Stimulated activated CD4-positive, alpha-beta T cell treated with anti-CD3 and anti-CD28 coated beads, Interleukin-1b, Interleukin-23, amount 100 ng/mL, for 48 hours (primary cell): ENCODE measurements at regions not wholly inside any gene's neighbourhood (a gene's known extent, or its start where the extent isn't known, plus 50 kb on each side); places are given as distances from the start of the nearest gene placed in this dataset.
A peak's percentile ranks its signal among the peaks of the same experiment; 100 is the strongest.

Experiments used
- DNase-seq: peaks from one replicate; pipeline ENCODE4 v3.0.0-alpha.2; 2020

DNA sequence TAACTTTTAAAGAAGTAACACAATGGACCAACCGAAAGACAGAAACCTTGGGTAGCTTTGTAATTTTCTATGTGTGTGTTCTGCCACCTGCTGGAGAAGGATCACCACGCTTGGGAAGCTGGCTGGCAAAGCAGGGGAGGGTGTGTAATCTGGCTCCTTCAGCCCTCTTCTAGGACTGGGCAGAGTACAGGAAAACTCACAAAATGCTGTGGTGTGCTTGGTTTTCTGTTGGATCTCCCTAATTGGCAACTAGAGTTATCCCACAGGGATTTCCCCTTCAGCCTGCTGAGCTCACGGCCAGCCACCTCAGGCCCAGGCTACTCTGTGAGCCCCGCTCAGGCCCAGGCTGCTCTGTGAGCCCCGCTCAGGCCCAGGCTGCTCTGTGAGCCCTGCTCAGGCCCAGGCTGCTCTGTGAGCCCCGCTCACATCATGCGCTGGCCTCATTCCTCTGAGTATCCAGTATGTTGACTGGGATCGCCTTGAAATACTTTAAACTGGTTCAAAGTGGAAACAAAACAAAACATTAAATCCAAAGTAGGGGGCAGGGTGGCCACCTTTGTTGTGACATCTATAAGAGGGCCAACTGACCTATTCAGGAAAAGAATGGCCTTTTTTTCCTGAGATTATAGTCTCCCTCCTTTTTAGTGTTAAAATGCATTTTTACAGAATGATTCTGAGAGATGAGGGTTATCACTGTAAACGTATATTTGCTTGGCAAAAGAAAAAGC is 52.0 kb upstream of the RNU6-8 start:
- peak; percentile 36 for DNase-seq

DNA sequence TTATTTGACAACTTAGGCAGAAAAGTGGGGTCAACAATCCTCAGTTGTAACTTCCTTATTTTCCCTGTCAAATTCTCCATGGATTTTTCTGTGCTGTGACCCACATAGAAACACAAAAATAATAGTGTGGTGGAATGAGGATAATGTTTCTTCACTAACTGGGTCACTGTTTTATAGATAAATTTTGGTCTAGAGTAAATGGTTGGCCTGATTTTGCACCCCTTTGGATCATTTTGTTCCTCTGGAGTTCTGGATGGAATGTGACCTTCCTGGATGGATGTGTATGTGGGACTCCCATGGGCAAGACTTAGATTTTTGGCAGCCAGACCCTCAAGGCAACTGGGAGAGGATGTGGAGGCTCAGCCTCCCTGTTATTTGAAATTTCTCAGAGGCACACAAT is 52.7 kb upstream of the RNU6-8 start:
- no peak for DNase-seq

DNA sequence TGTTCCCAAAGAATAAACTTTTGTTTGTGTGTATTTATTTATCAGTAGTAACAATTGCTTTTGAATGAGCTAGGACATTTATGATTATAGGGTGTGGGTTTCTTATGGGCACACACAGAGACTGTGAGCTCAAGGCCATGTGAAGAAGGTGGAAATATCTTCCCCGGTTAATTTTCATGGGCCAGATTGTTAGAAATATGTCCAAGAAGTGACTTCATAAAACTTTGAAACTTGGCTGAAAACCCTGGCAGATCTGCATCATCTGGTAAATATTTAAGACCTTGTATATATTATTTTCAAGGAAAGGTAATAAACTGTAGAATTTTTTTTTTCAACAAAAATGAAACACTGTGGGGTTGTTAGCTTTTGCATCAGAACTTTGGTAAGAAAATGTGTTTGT is 53.5 kb upstream of the RNU6-8 start:
- no peak for DNase-seq

DNA sequence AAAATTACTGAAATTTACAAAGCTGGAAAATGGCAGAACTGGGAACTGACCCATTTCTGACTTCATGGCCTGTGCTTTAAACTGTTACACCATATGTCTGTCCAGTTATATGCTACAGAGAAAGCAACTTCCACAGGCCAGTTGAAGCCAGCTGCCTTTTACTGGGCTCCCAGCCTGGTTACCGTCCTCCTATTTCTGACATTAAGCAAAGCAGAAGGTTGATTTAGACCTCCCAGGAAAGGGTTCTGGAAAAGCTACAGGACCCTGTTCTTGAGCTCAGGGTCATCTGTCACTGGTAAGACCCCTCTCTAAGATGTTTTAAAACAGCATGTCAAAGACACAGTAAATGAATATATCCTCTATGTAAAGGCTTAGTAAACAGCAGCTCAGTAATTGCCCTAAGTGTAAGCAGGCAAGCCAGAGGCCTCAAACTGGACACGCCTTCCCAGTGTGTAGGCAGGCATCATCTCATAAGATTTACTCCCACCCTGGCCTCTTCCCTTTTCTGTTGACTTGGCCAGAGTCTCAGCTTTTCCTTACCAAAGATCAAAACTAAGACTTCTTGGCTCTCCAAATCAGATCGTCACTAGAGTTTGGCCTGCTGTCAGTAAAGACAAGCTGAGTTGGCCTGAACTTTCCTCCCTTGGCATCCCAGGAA is 55.4 kb upstream of the RNU6-8 start:
- no peak for DNase-seq

DNA sequence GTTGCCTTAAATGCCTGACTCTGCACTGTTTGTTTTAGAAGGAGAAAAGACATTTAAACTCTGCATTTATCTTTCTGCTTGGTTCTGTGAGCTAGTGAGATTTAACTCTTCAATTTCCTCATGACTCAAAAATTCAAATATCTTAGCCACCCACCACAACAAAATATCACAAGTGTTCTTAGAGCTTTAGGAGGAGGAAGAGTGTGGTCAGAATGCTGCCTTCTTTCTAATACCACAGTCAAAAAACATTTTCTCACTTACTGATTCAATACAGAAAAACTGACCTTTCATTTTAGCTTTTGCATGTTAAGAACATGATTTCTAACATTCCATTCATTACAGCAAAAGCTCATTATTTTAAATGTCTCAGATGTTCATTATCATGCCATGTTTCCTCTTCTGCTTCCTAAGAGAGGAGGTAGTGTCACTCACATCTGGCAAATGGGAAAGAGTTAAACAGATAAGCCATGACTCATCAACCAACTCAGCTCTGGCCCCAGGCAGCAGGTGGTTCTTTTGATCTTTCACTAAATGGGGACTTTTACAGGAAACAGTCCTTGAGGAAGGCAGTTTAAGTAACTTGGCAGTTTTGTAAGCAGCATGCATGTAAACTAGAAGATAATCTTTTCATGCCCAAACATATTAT is 56.4 kb upstream of the RNU6-8 start:
- no peak for DNase-seq

DNA sequence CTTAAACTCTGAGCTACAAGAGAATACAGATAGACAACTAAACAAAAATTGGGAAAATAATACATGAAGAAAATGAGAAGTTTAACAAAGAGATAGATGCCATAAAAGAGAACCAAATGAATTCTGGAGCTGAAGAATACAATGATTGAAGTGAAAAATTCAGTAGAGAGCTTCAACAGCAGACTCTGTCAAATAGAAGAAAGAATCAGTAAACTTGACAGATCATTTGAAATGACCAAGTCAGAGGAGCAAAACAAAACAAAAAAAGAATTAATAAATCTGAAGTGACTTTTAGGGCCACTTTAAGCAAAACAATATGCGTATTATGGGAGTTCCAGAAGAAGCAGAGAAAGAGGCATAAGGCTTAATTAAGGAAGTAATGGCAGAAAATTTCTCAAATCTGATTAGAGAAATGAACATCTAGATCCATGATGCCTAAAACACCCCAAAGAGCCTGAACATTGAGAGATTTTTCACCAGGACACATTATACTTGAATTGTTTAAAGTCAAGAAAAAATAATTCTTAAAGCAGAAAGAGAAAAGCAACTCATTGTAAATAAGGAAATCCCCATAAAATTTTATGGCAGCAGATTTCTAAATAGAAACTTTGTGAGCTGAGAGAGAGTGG is 61.0 kb upstream of the RNU6-8 start:
- DNase-seq = no peak

DNA sequence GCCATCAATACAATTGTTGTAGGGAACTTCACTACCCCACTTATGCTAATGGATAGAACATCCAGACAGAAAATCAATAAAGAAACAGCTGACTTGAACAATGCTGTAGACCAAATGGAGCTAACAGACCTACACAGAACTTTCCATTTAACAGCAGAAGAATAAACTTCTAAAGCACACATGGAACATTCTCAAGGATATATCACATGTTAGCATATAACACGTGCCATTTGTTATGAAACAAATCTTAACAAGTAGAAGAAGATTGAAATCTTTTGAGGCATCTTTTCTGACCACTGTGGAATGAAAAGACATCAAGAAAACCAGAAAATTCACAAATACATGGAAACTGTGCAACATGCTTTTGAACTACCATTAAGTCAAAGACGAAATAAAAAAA is 62.5 kb upstream of the RNU6-8 start:
- DNase-seq = no peak

DNA sequence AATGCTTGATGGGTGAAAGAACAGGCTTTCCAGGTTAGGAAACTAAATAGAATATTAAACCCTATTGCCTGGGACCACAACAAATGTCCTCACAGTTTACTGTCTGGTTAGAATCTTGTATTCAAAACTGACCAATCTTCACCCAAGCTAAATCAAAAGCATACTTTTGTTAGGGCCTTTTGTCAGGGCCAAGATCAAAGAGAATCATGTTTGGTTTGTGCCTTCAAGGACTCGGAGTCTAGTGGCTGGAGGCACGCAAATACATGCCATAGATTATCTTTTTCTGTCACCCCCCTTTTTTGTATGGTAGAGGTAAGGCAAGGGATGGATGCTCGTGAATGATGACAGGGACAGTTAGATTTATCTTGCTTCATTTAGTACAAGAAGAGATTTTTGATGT is 51.1 kb upstream of the AKAP6 start:
- no peak for DNase-seq
